IMR-90 (cell line): ENCODE measurements at regions not wholly inside any gene's neighbourhood (a gene's known extent, or its start where the extent isn't known, plus 50 kb on each side); places are given as distances from the start of the nearest gene placed in this dataset.

Experiments
- ATAC-seq: fragments of 200-7000 bp; cut with Tn5 transposase; 2 replicates; pipeline ENCODE4 v1.9.1; 2020; ENCODE audit warnings: low read depth, mild to moderate bottlenecking, moderate library complexity
- BruUV-seq: library from RNA; stranded (reverse); fragments of 400-500 nt; replicated peaks from 2 replicates; lab custom pipeline; 2021; lab: Mats Ljungman, UMichigan
- CTCF ChIA-PET: fragments of 300-600 bp; formaldehyde crosslinking; extraction: SDS; loops from one replicate; lab custom pipeline; 2021; ENCODE audit warnings: antibody characterized with exemption; lab: Yijun Ruan, JAX
- POLR2A ChIA-PET: fragments of 300-600 bp; sonication (Branson Sonifier 250); formaldehyde crosslinking; loops from one replicate; lab custom pipeline; 2022; ENCODE audit warnings: antibody characterized with exemption; ENCODE audit not compliant: unreplicated experiment; lab: Charles Lee
- DNase-seq: peaks from one replicate; pipeline ENCODE4 v3.0.0; 2013
- H2AFZ ChIP-seq: replicated peaks from 2 replicates; pipeline ENCODE3; 2013; ENCODE audit warnings: low read length, mild to moderate bottlenecking; ENCODE audit not compliant: poor library complexity
- H2AK5ac ChIP-seq: 2 replicates; pipeline ENCODE4 v1.6.1; 2013; ENCODE audit warnings: low read depth, low read length, inconsistent platforms
- H2AK9ac ChIP-seq: replicated peaks from 2 replicates; pipeline ENCODE3; 2013; ENCODE audit warnings: mild to moderate bottlenecking, low read depth, low read length, moderate library complexity; ENCODE audit not compliant: poor library complexity
- H2BK120ac ChIP-seq: 2 replicates; pipeline ENCODE4 v1.6.1; 2013; ENCODE audit warnings: low read depth, low read length, inconsistent platforms
- H2BK15ac ChIP-seq: 3 replicates; pipeline ENCODE4 v1.6.1; 2013; ENCODE audit warnings: low read depth, low read length, inconsistent platforms
- H2BK20ac ChIP-seq: 2 replicates; pipeline ENCODE4 v1.6.1; 2013; ENCODE audit warnings: low read depth, mild to moderate bottlenecking, inconsistent platforms, low read length, moderate library complexity
- H2BK5ac ChIP-seq: 2 replicates; pipeline ENCODE4 v1.6.1; 2013; ENCODE audit warnings: mild to moderate bottlenecking, low read depth, low read length, inconsistent platforms; ENCODE audit not compliant: poor library complexity, severe bottlenecking
- H3K14ac ChIP-seq: replicated peaks from 2 replicates; pipeline ENCODE4 v1.6.1; 2013; ENCODE audit warnings: low read depth, low read length, inconsistent platforms
- H3K18ac ChIP-seq: 2 replicates; pipeline ENCODE4 v1.6.1; 2013; ENCODE audit warnings: low read depth, low read length, control low read depth
- H3K23ac ChIP-seq: 2 replicates; pipeline ENCODE4 v1.6.1; 2013; ENCODE audit warnings: low read depth, low read length, inconsistent platforms
- H3K27ac ChIP-seq: 2 replicates; pipeline ENCODE4 v1.5.1; 2013; ENCODE audit warnings: mild to moderate bottlenecking, control low read depth, low read length; ENCODE audit not compliant: insufficient read depth
- H3K27me3 ChIP-seq: 2 replicates; pipeline ENCODE4 v1.6.1; 2013; ENCODE audit warnings: low read length; ENCODE audit not compliant: control insufficient read depth, insufficient read depth
- H3K36me3 ChIP-seq: 2 replicates; pipeline ENCODE4 v1.6.1; 2013; ENCODE audit warnings: low read length, mixed read lengths; ENCODE audit not compliant: control insufficient read depth, insufficient read depth
- H3K4ac ChIP-seq: 2 replicates; pipeline ENCODE4 v1.6.1; 2013; ENCODE audit warnings: low read depth, low read length, inconsistent platforms
- H3K4me1 ChIP-seq: 2 replicates; pipeline ENCODE4 v1.6.1; 2013; ENCODE audit warnings: low read length, mixed read lengths; ENCODE audit not compliant: control insufficient read depth, insufficient read depth
- H3K4me2 ChIP-seq: 2 replicates; pipeline ENCODE4 v1.6.1; 2013; ENCODE audit warnings: low read depth, mild to moderate bottlenecking, control low read depth, low read length, moderate library complexity
- H3K4me3 ChIP-seq: 2 replicates; pipeline ENCODE4 v1.5.1; 2013; ENCODE audit warnings: low read depth, mild to moderate bottlenecking, control low read depth, low read length, moderate library complexity; ENCODE audit not compliant: insufficient read depth
- H3K56ac ChIP-seq: 2 replicates; pipeline ENCODE4 v1.6.1; 2013; ENCODE audit warnings: low read length, inconsistent platforms; ENCODE audit not compliant: insufficient read depth; ENCODE audit errors: extremely low read depth
- H3K79me1 ChIP-seq, 2 experiments: 2 replicates each; pipeline ENCODE4 v1.6.1; 2013; ENCODE audit warnings: low read length in 2 of 2, inconsistent platforms in 1 of 2, low read depth in 1 of 2
- H3K9ac ChIP-seq: 2 replicates; pipeline ENCODE4 v1.6.1; 2013; ENCODE audit warnings: low read depth, low read length, control low read depth
- H3K9me1 ChIP-seq: 2 replicates; pipeline ENCODE4 v1.6.1; 2013; ENCODE audit warnings: low read length, inconsistent platforms; ENCODE audit not compliant: insufficient read depth
- H3K9me3 ChIP-seq: 2 replicates; pipeline ENCODE4 v1.6.1; 2013; ENCODE audit warnings: low read length; ENCODE audit not compliant: control insufficient read depth, insufficient read depth
- H4K20me1 ChIP-seq: 2 replicates; pipeline ENCODE4 v1.6.1; 2013; ENCODE audit warnings: low read length, inconsistent platforms; ENCODE audit not compliant: insufficient read depth
- H4K5ac ChIP-seq: 2 replicates; pipeline ENCODE4 v1.6.1; 2013; ENCODE audit warnings: mild to moderate bottlenecking, low read depth, low read length, control low read depth
- H4K8ac ChIP-seq, 2 experiments: 2 replicates each; pipeline ENCODE4 v1.6.1; 2013; ENCODE audit warnings: low read depth in 2 of 2, low read length in 2 of 2, control low read depth in 1 of 2, inconsistent platforms in 1 of 2
- H4K91ac ChIP-seq: 2 replicates; pipeline ENCODE4 v1.6.1; 2013; ENCODE audit warnings: low read depth, low read length, inconsistent platforms; ENCODE audit not compliant: insufficient read depth
- BHLHE40 ChIP-seq: fragments of 150-350 bp; IDR thresholded peaks from 2 replicates; pipeline ENCODE4 v1.6.1; 2016; ENCODE audit warnings: mild to moderate bottlenecking, low read depth, low read length
- CEBPB ChIP-seq: IDR thresholded peaks from 2 replicates; pipeline ENCODE4 v1.6.1; 2012; ENCODE audit warnings: low read depth, low read length, improper control_type of control experiment
- FOS ChIP-seq: fragments of 150-350 bp; IDR thresholded peaks from 2 replicates; pipeline ENCODE4 v1.6.1; 2016; ENCODE audit warnings: low read depth, low read length
- MAFK ChIP-seq: IDR thresholded peaks from 2 replicates; pipeline ENCODE4 v1.6.1; 2012; ENCODE audit warnings: low read depth, low read length, improper control_type of control experiment
- MAZ ChIP-seq: IDR thresholded peaks from 2 replicates; pipeline ENCODE4 v1.6.1; 2012; ENCODE audit warnings: low read depth, mild to moderate bottlenecking, low read length, improper control_type of control experiment, moderate library complexity, borderline replicate concordance
- NFE2L2 ChIP-seq: fragments of 150-350 bp; IDR thresholded peaks from 2 replicates; pipeline ENCODE4 v1.6.1; 2016; ENCODE audit warnings: low read depth, mild to moderate bottlenecking, low read length
- RAD21 ChIP-seq: IDR thresholded peaks from 2 replicates; pipeline ENCODE4 v1.6.1; 2012; ENCODE audit warnings: low read length, improper control_type of control experiment
- RCOR1 ChIP-seq: IDR thresholded peaks from 2 replicates; pipeline ENCODE4 v1.6.1; 2012; ENCODE audit warnings: mild to moderate bottlenecking, low read length, improper control_type of control experiment; ENCODE audit not compliant: insufficient replicate concordance
- SMC3 ChIP-seq: fragments of 150-350 bp; IDR thresholded peaks from 2 replicates; pipeline ENCODE4 v1.6.1; 2016; ENCODE audit warnings: low read depth, mild to moderate bottlenecking, antibody characterized with exemption, low read length, moderate library complexity
- USF2 ChIP-seq: fragments of 150-350 bp; IDR thresholded peaks from 2 replicates; pipeline ENCODE4 v1.6.1; 2017; ENCODE audit warnings: mild to moderate bottlenecking, antibody characterized with exemption, low read length, low read depth
- WGBS, 2 experiments: methylation state at CpG; one replicate each; pipeline versions ENCODE4 v1.1.5 to v1.1.7; 2013; ENCODE audit warnings: missing lambda C conversion rate in 2 of 2; ENCODE audit not compliant: insufficient read length in 1 of 2; ENCODE audit errors: extremely low coverage in 2 of 2; 5-methylcytosine and 5-hydroxymethylcytosine counted together
- dilution Hi-C: fragments of 300-500 bp; cut with HindIII; formaldehyde crosslinking; loops from one replicate; pipeline ENCODE4 v1.14.3; 2018; ENCODE audit warnings: low sequenced_read_pairs; ENCODE audit not compliant: unreplicated experiment
- in situ Hi-C: fragments of 300-500 bp; cut with MboI; formaldehyde crosslinking; loops from 3 replicates; pipeline ENCODE4 v1.14.3; 2019; ENCODE audit warnings: low sequenced_read_pairs, inconsistent platforms, mixed read lengths
- intact Hi-C: fragments of 100-400 bp; cut with micrococcal nuclease; formaldehyde crosslinking; loops from 2 replicates; pipeline ENCODE4 v1.10.0; 2022
- TF ChIP-seq, protein P1 (sequence below): fragments of 150-350 bp; IDR thresholded peaks from 2 replicates; pipeline ENCODE4 v1.6.1; 2016; ENCODE audit warnings: low read depth, mild to moderate bottlenecking, low read length, moderate library complexity, borderline replicate concordance

DNA sequence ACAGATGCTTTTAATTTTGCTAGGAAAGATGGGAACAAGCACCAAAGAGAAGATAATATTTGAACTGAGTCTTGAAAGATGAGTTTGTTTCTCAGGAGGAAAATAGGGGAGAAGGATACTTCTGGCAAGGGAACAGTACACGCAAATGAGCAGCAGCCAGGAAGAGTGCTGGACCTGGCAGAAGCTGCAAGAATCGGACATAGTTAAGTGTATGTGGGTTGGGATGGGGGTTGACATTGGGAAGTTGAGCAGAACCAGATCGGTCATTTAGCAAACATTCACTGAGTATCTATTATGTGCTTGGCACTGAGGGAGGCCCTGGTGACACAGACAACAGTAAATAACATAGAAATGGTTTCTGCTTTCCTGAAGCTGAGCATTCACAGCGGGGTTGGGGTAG lies 198.8 kb downstream of the PLPP3 start:
- no peak overlapping the region for H3K14ac ChIP-seq
- H3K27me3 ChIP-seq, result peaks cover 4% of the 10 kb centered on the region; the same call in 1 of the 2 replicates
- no peak overlapping the region for H4K5ac ChIP-seq
- no TSS peak for BruUV-seq
- no peak overlapping the region for H3K23ac ChIP-seq
- WGBS, 2 experiments, result no CpG with 5 or more reads among the region's 4 CpGs
- no peaks in the 10 kb centered on the region for H3K36me3 ChIP-seq
- no peaks in the 10 kb centered on the region for H4K20me1 ChIP-seq
- DNase-seq (no peak), ATAC-seq (no peak)
- H3K4ac ChIP-seq, result no peak overlapping the region
- H3K4me1 ChIP-seq, result peaks cover 5% of the 10 kb centered on the region; the same call in 1 of the 2 replicates
- H3K4me3 ChIP-seq, result no peak overlapping the region
- ChIA-PET POLR2A (no interaction called here), CTCF (no interaction called here)
- no peaks in the 10 kb centered on the region; the same call in 1 of the 2 replicates for H3K9me1 ChIP-seq
- intact Hi-C loops, result no loop called here
- TF ChIP-seq MAFK (no peak), RCOR1 (no peak), USF2 (no peak), SMC3 (no peak), FOS (no peak), NFE2L2 (no peak), BHLHE40 (no peak), RAD21 (no peak), CEBPB (no peak), MAZ (no peak)
- TF ChIP-seq, protein P1, sequence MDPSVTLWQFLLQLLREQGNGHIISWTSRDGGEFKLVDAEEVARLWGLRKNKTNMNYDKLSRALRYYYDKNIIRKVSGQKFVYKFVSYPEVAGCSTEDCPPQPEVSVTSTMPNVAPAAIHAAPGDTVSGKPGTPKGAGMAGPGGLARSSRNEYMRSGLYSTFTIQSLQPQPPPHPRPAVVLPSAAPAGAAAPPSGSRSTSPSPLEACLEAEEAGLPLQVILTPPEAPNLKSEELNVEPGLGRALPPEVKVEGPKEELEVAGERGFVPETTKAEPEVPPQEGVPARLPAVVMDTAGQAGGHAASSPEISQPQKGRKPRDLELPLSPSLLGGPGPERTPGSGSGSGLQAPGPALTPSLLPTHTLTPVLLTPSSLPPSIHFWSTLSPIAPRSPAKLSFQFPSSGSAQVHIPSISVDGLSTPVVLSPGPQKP, result no peak
- dilution Hi-C loops, result no loop called here
- no peak overlapping the region for H2BK120ac ChIP-seq
- H2AFZ ChIP-seq, result no peak overlapping the region
- H2BK15ac ChIP-seq, result no peak overlapping the region
- H3K79me1 ChIP-seq, result no peaks in the 10 kb centered on the region
- H4K8ac ChIP-seq, result no peak overlapping the region
- H4K91ac ChIP-seq, result no peak overlapping the region
- no peak overlapping the region for H3K4me2 ChIP-seq
- no peak overlapping the region for H2AK9ac ChIP-seq
- H2BK5ac ChIP-seq, result no peak overlapping the region
- no peak overlapping the region for H3K9ac ChIP-seq
- no peak overlapping the region for H3K27ac ChIP-seq
- H3K18ac ChIP-seq, result no peak overlapping the region
- H3K9me3 ChIP-seq, result no peaks in the 10 kb centered on the region
- H2BK20ac ChIP-seq, result no peak overlapping the region
- H2AK5ac ChIP-seq, result no peak overlapping the region
- H3K56ac ChIP-seq, result no peak overlapping the region
- in situ Hi-C loops, result no loop called here
